ENCODE measurements at regions not wholly inside any gene's neighbourhood (a gene's known extent, or its start where the extent isn't known, plus 50 kb on each side); places are given as distances from the start of the nearest gene placed in this dataset.

GRCh38 chr6:20328266-20328923 is 73.3 kb upstream of the E2F3 start:
- DNase-seq (ENCODE audit: low spot score) = no peak

DNA sequence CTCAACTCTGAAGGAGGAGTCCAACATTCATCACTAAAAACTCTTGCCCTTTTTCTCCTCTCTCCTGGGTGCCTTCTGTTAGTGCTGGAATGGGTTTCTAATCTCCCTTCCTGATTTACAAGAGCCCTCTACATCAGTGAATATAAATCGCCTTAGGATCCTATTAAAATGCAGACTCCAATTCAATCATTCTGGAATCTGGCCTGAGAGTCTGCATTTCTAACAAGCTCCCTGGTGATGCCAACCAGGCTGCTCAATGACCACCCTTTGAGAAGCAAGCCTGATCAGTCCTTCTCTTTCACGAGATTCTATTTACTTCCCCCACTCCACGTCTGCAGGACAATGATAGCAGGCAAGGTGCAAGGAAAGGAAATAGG is 72.8 kb upstream of the E2F3 start:
- no peak for DNase-seq (ENCODE audit: low spot score)
- TF ChIP-seq, protein P1, sequence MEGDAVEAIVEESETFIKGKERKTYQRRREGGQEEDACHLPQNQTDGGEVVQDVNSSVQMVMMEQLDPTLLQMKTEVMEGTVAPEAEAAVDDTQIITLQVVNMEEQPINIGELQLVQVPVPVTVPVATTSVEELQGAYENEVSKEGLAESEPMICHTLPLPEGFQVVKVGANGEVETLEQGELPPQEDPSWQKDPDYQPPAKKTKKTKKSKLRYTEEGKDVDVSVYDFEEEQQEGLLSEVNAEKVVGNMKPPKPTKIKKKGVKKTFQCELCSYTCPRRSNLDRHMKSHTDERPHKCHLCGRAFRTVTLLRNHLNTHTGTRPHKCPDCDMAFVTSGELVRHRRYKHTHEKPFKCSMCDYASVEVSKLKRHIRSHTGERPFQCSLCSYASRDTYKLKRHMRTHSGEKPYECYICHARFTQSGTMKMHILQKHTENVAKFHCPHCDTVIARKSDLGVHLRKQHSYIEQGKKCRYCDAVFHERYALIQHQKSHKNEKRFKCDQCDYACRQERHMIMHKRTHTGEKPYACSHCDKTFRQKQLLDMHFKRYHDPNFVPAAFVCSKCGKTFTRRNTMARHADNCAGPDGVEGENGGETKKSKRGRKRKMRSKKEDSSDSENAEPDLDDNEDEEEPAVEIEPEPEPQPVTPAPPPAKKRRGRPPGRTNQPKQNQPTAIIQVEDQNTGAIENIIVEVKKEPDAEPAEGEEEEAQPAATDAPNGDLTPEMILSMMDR (IDR thresholded peaks at IDR 0.05) = no peak
- H3K27me3 Mint-ChIP-seq (ENCODE audit: low read depth) = no peaks in the 10 kb centered on the region
- no peak overlapping the region for H3K4me3 Mint-ChIP-seq (ENCODE audit: unreplicated experiment)
- no peak overlapping the region for H3K27ac Mint-ChIP-seq (ENCODE audit: unreplicated experiment)
- H3K4me1 Mint-ChIP-seq (ENCODE audit: low read depth) = no peaks in the 10 kb centered on the region
- H3K9me3 Mint-ChIP-seq (ENCODE audit: low read depth) = no peaks in the 10 kb centered on the region
- no peaks in the 10 kb centered on the region for H3K36me3 Mint-ChIP-seq (ENCODE audit: low read depth)

More at GRCh38 chr6:20328266-20328923, 73.3 kb upstream of the E2F3 start:
- Mint-ChIP-seq H3K27me3 (ENCODE audit: low read depth) (no peaks in the 10 kb centered on the region), H3K4me3 (ENCODE audit: unreplicated experiment) (no peak overlapping the region), H3K36me3 (ENCODE audit: low read depth) (no peaks in the 10 kb centered on the region), H3K27ac (ENCODE audit: unreplicated experiment) (no peak overlapping the region), H3K4me1 (ENCODE audit: low read depth) (no peaks in the 10 kb centered on the region), H3K9me3 (ENCODE audit: low read depth) (no peaks in the 10 kb centered on the region)
- TF ChIP-seq, protein P1 (IDR thresholded peaks at IDR 0.05) = no peak

DNA sequence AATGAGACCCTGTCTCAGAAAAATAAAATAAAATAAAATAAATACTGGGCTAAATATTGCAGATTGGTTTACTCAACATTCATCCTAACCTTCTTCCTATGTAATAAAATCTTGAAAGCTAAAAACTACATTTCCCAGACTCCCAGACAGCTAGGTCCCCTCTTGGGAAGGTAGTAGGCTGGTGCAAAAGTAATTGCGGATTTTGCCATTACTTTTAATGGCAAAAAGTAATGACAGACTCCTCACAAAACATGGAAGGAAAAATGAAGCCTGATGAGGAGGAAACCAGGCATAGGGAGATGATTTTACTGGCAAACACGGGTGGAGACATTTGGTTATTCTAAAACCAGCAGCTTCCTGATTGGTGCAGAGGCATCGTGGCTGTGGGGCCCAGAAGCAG is 70.6 kb upstream of the E2F3 start:
- DNase-seq (ENCODE audit: low spot score) = no peak
- no peaks in the 10 kb centered on the region for H3K9me3 Mint-ChIP-seq (ENCODE audit: low read depth)
- no peaks in the 10 kb centered on the region for H3K27me3 Mint-ChIP-seq (ENCODE audit: low read depth)
- H3K36me3 Mint-ChIP-seq (ENCODE audit: low read depth) = no peaks in the 10 kb centered on the region
- H3K27ac Mint-ChIP-seq (ENCODE audit: unreplicated experiment) = no peak overlapping the region
- no peak overlapping the region for H3K4me3 Mint-ChIP-seq (ENCODE audit: unreplicated experiment)
- no peaks in the 10 kb centered on the region for H3K4me1 Mint-ChIP-seq (ENCODE audit: low read depth)
- TF ChIP-seq, protein P1 (IDR thresholded peaks at IDR 0.05) = no peak

GRCh38 chr6:20331625-20332024 is 70.1 kb upstream of the E2F3 start:
- Mint-ChIP-seq H3K36me3 (ENCODE audit: low read depth) (no peaks in the 10 kb centered on the region), H3K4me1 (ENCODE audit: low read depth) (no peaks in the 10 kb centered on the region), H3K4me3 (ENCODE audit: unreplicated experiment) (no peak overlapping the region), H3K27ac (ENCODE audit: unreplicated experiment) (no peak overlapping the region), H3K9me3 (ENCODE audit: low read depth) (no peaks in the 10 kb centered on the region), H3K27me3 (ENCODE audit: low read depth) (peaks cover 2% of the 10 kb centered on the region)
- TF ChIP-seq, protein P1 (IDR thresholded peaks at IDR 0.05) = no peak
- DNase-seq (ENCODE audit: low spot score) = no peak

DNA sequence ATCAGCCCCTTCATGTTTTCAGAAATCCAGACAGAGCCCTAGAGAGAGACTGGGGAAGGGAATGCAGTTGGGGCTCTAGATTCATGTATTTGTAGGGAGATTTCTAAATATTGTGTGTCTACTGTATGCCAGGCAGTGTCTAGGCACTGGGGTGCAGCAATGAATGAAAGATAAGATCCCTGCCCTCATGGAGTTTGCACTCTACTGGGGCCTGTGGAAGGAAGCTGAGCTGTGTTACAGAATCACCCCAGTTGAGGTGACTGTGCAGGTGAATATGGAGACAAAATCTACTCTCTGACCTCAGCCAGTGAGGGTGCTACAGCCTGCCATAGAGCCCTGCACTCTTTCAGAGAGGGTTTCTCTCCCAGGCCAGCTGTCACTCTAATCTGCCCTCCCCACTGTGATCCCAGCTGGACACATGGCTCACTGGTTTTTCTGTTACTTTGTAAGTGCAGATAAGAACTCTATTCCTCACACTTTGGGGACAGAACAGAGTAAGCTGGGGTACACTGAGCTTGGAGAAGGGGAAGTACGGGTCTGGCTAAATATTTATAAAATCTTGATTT is 69.2 kb upstream of the E2F3 start:
- Mint-ChIP-seq H3K4me1 (ENCODE audit: low read depth) (no peaks in the 10 kb centered on the region), H3K36me3 (ENCODE audit: low read depth) (no peaks in the 10 kb centered on the region), H3K27me3 (ENCODE audit: low read depth) (peaks cover 2% of the 10 kb centered on the region), H3K4me3 (ENCODE audit: unreplicated experiment) (no peak overlapping the region), H3K27ac (ENCODE audit: unreplicated experiment) (no peak overlapping the region), H3K9me3 (ENCODE audit: low read depth) (no peaks in the 10 kb centered on the region)
- TF ChIP-seq, protein P1 (IDR thresholded peaks at IDR 0.05) = no peak
- DNase-seq (ENCODE audit: low spot score) = no peak

Data from chondrocyte (in vitro differentiated cells).